ENCODE measurements at regions not wholly inside any gene's neighbourhood (a gene's known extent, or its start where the extent isn't known, plus 50 kb on each side); places are given as distances from the start of the nearest gene placed in this dataset.

DNA sequence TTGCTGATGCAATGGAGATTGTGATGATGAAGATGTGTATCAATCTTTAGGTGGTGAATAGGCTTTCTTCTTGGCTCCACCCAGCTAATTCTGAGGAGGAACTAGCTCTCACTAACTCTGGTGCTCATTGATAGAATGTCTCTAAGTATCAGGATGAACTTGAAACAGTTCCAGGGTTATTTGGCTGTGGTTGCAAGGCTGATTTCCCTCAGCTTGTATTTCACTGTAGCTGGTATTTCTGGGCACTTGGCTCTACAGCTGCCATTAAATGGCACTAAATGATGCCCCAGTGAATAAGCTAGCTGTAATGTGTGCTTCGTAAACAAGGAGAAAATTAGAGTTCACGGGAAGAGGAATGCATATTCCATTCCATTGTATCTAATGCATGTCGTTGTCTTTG is 241.2 kb downstream of the RPIA start:
- no peak for TF ChIP-seq IKZF1 (conservative IDR thresholded peaks at IDR 0.05)
- TF ChIP-seq, protein P1, sequence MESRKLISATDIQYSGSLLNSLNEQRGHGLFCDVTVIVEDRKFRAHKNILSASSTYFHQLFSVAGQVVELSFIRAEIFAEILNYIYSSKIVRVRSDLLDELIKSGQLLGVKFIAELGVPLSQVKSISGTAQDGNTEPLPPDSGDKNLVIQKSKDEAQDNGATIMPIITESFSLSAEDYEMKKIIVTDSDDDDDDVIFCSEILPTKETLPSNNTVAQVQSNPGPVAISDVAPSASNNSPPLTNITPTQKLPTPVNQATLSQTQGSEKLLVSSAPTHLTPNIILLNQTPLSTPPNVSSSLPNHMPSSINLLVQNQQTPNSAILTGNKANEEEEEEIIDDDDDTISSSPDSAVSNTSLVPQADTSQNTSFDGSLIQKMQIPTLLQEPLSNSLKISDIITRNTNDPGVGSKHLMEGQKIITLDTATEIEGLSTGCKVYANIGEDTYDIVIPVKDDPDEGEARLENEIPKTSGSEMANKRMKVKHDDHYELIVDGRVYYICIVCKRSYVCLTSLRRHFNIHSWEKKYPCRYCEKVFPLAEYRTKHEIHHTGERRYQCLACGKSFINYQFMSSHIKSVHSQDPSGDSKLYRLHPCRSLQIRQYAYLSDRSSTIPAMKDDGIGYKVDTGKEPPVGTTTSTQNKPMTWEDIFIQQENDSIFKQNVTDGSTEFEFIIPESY (IDR thresholded peaks at IDR 0.05) = no peak
- TF ChIP-seq, protein P2, sequence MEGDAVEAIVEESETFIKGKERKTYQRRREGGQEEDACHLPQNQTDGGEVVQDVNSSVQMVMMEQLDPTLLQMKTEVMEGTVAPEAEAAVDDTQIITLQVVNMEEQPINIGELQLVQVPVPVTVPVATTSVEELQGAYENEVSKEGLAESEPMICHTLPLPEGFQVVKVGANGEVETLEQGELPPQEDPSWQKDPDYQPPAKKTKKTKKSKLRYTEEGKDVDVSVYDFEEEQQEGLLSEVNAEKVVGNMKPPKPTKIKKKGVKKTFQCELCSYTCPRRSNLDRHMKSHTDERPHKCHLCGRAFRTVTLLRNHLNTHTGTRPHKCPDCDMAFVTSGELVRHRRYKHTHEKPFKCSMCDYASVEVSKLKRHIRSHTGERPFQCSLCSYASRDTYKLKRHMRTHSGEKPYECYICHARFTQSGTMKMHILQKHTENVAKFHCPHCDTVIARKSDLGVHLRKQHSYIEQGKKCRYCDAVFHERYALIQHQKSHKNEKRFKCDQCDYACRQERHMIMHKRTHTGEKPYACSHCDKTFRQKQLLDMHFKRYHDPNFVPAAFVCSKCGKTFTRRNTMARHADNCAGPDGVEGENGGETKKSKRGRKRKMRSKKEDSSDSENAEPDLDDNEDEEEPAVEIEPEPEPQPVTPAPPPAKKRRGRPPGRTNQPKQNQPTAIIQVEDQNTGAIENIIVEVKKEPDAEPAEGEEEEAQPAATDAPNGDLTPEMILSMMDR (IDR thresholded peaks at IDR 0.05 in 2 of 3, conservative IDR thresholded peaks at IDR 0.05 in 1 of 3; ENCODE audit: control insufficient read depth in 2 of 3, extremely low read depth in 1 of 3, insufficient read depth in 1 of 3, low read depth in 3 of 3, low read length in 3 of 3) = no peak
- no peak for TF ChIP-seq CEBPB (IDR thresholded peaks at IDR 0.05; ENCODE audit: borderline replicate concordance in 1 of 2, low read depth in 2 of 2, low read length in 2 of 2)
- TF ChIP-seq ZNF24 (IDR thresholded peaks at IDR 0.05) = no peak
- TF ChIP-seq CREB1 (IDR thresholded peaks at IDR 0.05; ENCODE audit: low read depth) = no peak
- TF ChIP-seq POLR2A (IDR thresholded peaks at IDR 0.05; ENCODE audit: low read depth, low read length) = no peak
- TF ChIP-seq GATAD2B (conservative IDR thresholded peaks at IDR 0.05; ENCODE audit: low read depth) = no peak
- no peak for TF ChIP-seq PAX5 (IDR thresholded peaks at IDR 0.05; ENCODE audit: borderline replicate concordance, low read depth, low read length)
- no peak for TF ChIP-seq SUPT20H (IDR thresholded peaks at IDR 0.05; ENCODE audit: borderline replicate concordance, control insufficient read depth, low read depth, low read length)
- no peak for TF ChIP-seq SUZ12 (IDR thresholded peaks at IDR 0.05; ENCODE audit: unreplicated experiment)
- TF ChIP-seq TBL1XR1 (IDR thresholded peaks at IDR 0.05; ENCODE audit: low read depth, low read length) = no peak
